NCI-H1694 treated with DMSO at 0.1 percent for 48 hours (cell line): ENCODE measurements at regions not wholly inside any gene's neighbourhood (a gene's known extent, or its start where the extent isn't known, plus 50 kb on each side); places are given as distances from the start of the nearest gene placed in this dataset.

Experiments
- DNase-seq: peaks from one replicate; lab custom pipeline; 2025; lab: John Stamatoyannopoulos, UW

DNA sequence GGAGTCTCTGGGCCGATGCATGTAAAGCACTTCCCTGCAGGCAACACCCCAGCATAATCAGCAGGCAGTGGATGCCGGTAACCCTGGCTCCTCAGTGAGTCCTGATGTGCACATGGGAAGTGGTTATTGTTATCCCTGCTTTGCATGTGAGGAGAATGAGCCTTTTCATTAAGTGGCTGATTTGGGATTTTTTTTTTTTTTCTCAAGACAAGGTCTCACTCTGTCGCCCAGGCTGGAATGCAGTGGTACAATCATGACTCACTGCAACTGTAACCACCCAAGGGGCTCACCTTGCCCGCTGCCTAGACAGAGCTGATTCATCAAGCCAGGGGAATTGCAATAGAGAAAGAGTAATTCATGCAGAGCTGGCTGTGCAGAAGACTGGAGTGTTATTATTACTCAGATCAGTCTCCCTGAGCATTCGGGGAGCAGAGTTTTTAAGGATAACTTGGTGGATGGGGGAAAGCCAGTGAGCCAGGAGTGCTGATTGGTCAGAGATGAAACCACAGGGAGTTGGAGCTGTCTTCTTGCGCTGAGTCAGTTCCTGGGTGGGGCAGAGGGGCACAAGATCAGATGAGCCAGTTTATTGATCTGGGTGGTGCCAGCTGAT is 95.4 kb downstream of the SOCS6 start:
- DNase-seq = no peak

GRCh38 chr18:70382992-70383717 is 94.3 kb downstream of the SOCS6 start:
- no peak for DNase-seq

GRCh38 chr18:70382017-70382416 is 93.2 kb downstream of the SOCS6 start:
- DNase-seq = no peak

GRCh38 chr18:70380915-70381896 is 92.4 kb downstream of the SOCS6 start:
- DNase-seq = no peak
